ENCODE measurements at regions not wholly inside any gene's neighbourhood (a gene's known extent, or its start where the extent isn't known, plus 50 kb on each side); places are given as distances from the start of the nearest gene placed in this dataset.

DNA sequence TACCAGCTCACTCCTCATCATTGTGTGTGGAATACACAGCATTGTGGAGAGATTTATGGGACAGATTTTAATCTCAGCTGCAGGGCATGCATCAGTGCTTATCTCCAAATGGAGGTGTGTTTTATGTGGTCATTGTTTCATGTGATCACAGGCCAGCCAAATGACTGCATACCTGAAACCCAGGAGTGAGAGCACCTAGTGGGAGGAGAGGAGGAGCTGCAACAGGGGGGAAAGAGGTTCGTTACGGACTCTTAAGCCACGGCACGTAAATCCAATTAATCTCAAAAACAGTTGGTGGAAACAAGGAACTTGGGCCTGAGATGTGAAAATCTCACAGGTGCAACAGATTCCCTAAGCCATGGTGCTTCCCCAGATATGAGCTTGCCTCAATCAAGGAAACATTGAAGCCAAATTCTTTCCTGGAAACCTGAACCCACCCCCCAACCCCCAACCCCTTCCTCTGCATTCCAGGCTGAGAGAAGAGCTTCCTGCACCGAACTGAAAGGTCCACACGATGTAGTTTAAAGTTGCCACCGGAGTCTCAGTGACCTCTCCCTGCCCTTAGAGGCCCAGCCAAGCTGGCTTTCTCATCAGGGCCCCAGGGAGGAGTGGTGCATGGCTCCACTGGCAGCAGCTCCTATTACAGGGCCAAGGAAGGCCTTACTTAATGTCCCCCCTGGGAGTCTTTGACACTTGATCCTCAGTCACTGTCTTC, 167.4 kb downstream of the C1D start:
- intact Hi-C loops (cut with micrococcal nuclease): no loop called here
- DNase-seq (no peak), ATAC-seq (no peak)
- H3K36me3 ChIP-seq (ENCODE audit: control insufficient read depth, insufficient read depth, low read length): no peaks in the 10 kb centered on the region
- H3K4me1 Mint-ChIP-seq: peaks cover 13 to 15% of the 10 kb centered on the region in 2 donors
- H3K4me1 ChIP-seq (ENCODE audit: control insufficient read depth, insufficient read depth, low read length): peaks cover 4% of the 10 kb centered on the region
- peaks cover 0 to 2% of the 10 kb centered on the region in 2 donors for H3K9me3 Mint-ChIP-seq
- 55% methylated on average over 7 of the region's 7 CpGs for WGBS (ENCODE audit: insufficient coverage)
- no peaks in the 10 kb centered on the region for H3K9me3 ChIP-seq (ENCODE audit: control insufficient read depth, insufficient read depth, low read length)
- no peak overlapping the region for H3K27ac ChIP-seq (ENCODE audit: low read length)
- H3K27me3 ChIP-seq (ENCODE audit: control insufficient read depth, insufficient read depth, low read length): no peaks in the 10 kb centered on the region
- TF ChIP-seq, protein P1, sequence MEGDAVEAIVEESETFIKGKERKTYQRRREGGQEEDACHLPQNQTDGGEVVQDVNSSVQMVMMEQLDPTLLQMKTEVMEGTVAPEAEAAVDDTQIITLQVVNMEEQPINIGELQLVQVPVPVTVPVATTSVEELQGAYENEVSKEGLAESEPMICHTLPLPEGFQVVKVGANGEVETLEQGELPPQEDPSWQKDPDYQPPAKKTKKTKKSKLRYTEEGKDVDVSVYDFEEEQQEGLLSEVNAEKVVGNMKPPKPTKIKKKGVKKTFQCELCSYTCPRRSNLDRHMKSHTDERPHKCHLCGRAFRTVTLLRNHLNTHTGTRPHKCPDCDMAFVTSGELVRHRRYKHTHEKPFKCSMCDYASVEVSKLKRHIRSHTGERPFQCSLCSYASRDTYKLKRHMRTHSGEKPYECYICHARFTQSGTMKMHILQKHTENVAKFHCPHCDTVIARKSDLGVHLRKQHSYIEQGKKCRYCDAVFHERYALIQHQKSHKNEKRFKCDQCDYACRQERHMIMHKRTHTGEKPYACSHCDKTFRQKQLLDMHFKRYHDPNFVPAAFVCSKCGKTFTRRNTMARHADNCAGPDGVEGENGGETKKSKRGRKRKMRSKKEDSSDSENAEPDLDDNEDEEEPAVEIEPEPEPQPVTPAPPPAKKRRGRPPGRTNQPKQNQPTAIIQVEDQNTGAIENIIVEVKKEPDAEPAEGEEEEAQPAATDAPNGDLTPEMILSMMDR (IDR thresholded peaks at IDR 0.05): no peak
- H3K4me3 ChIP-seq (ENCODE audit: low read length): no peak overlapping the region
- no peak overlapping the region for H3K27ac Mint-ChIP-seq
- no peaks in the 10 kb centered on the region for H3K36me3 Mint-ChIP-seq
- H3K27me3 Mint-ChIP-seq (ENCODE audit: low read depth in 2 of 2): peaks cover 4 to 12% of the 10 kb centered on the region in 2 donors
- no peak overlapping the region for H3K4me3 Mint-ChIP-seq

DNA sequence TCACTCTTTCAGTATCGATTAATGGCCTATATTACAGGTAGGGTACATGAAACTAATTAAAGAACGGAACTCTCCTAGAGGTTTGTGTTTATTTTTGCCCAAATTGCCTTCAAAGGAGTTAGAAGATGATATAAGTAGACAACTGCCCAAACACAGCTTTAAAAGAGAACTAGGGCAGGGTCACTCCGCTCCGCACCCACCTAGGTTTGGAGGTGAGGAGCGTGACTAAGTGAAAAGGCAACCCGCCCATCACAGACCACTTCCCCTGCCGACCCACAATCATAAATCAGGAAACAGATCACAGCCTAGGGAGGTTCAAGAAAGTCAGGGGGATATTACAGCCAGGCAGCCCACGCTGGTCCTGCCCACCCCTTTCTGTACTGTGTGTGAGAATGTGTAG, 166.7 kb downstream of the C1D start:
- Mint-ChIP-seq H3K27me3 (ENCODE audit: low read depth in 2 of 2) (peaks cover 0 to 9% of the 10 kb centered on the region in 2 donors), H3K4me3 (no peak overlapping the region)
- 18% methylated on average over 5 of the region's 8 CpGs for WGBS (ENCODE audit: insufficient coverage)

DNA sequence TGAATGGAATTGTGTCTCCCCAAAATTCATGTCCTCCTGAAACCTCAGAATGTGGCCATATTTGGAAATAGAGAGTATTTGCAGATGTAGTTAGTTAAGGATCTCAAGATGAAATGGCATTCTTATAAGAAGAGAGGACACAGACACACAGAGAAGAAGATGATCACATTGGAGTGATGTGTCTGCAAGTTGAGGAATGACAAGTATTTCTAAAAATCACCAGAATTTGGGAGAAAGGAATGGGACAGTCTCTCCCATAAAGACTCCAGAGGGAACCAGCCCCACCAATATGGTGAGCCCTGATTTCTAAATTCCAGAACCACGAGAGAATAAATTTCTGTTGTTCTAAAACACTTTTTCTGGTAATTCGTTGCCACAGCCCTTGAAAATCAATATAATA, 166.3 kb downstream of the C1D start:
- no peak overlapping the region for H3K4me3 ChIP-seq (ENCODE audit: low read length)
- H3K4me3 Mint-ChIP-seq: no peak overlapping the region
- no peak for ATAC-seq
- peaks cover 4% of the 10 kb centered on the region for H3K4me1 ChIP-seq (ENCODE audit: control insufficient read depth, insufficient read depth, low read length)
- H3K9me3 Mint-ChIP-seq: peaks cover 0 to 2% of the 10 kb centered on the region in 2 donors
- peaks cover 0 to 9% of the 10 kb centered on the region in 2 donors for H3K27me3 Mint-ChIP-seq (ENCODE audit: low read depth in 2 of 2)
- no peak for DNase-seq
- TF ChIP-seq, protein P1 (IDR thresholded peaks at IDR 0.05): no peak
- intact Hi-C loops (cut with micrococcal nuclease): no loop called here
- H3K36me3 Mint-ChIP-seq: no peaks in the 10 kb centered on the region
- no peaks in the 10 kb centered on the region for H3K9me3 ChIP-seq (ENCODE audit: control insufficient read depth, insufficient read depth, low read length)
- WGBS (ENCODE audit: insufficient coverage): 34% methylated on average over 2 of the region's 2 CpGs
- H3K27ac Mint-ChIP-seq: no peak overlapping the region
- no peaks in the 10 kb centered on the region for H3K36me3 ChIP-seq (ENCODE audit: control insufficient read depth, insufficient read depth, low read length)
- peaks cover 13 to 15% of the 10 kb centered on the region in 2 donors for H3K4me1 Mint-ChIP-seq
- no peak overlapping the region for H3K27ac ChIP-seq (ENCODE audit: low read length)
- no peaks in the 10 kb centered on the region for H3K27me3 ChIP-seq (ENCODE audit: control insufficient read depth, insufficient read depth, low read length)

More for the DNA sequence above, 166.7 kb downstream of the C1D start:
- Mint-ChIP-seq H3K9me3 (peaks cover 0 to 2% of the 10 kb centered on the region in 2 donors), H3K36me3 (no peaks in the 10 kb centered on the region), H3K4me1 (peaks cover 13 to 15% of the 10 kb centered on the region in 2 donors), H3K27ac (no peak overlapping the region)
- Histone ChIP-seq H3K27ac (ENCODE audit: low read length) (no peak overlapping the region), H3K4me3 (ENCODE audit: low read length) (no peak overlapping the region), H3K27me3 (ENCODE audit: control insufficient read depth, insufficient read depth, low read length) (no peaks in the 10 kb centered on the region), H3K36me3 (ENCODE audit: control insufficient read depth, insufficient read depth, low read length) (no peaks in the 10 kb centered on the region), H3K9me3 (ENCODE audit: control insufficient read depth, insufficient read depth, low read length) (no peaks in the 10 kb centered on the region), H3K4me1 (ENCODE audit: control insufficient read depth, insufficient read depth, low read length) (peaks cover 4% of the 10 kb centered on the region)
- TF ChIP-seq, protein P1 (IDR thresholded peaks at IDR 0.05): no peak
- ATAC-seq (peak in 1 of 3 donors; percentile 44), DNase-seq (no peak)
- intact Hi-C loops (cut with micrococcal nuclease): no loop called here

DNA sequence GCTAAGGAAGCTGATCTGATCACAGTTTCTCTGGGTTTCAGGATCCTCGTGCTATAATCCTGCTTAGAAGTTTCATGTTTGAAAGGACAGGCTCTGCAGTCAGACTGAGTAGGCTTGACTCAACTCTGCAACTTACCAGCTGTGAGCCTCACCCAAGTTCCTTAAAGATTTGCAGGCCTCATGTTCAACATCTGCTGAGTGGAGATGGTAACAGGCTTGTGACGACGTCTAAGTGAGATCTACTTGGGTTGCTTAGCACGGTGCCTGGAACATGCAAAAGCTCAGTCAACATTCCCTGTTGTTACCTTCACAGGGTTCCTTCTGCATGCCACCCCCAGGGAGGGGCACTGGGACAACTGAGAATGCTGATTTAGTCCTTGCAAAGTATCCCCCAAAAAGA, 164.2 kb downstream of the C1D start:
- Histone ChIP-seq H3K27me3 (ENCODE audit: control insufficient read depth, insufficient read depth, low read length) (no peaks in the 10 kb centered on the region), H3K4me1 (ENCODE audit: control insufficient read depth, insufficient read depth, low read length) (peaks cover 4% of the 10 kb centered on the region), H3K4me3 (ENCODE audit: low read length) (no peak overlapping the region), H3K36me3 (ENCODE audit: control insufficient read depth, insufficient read depth, low read length) (no peaks in the 10 kb centered on the region), H3K27ac (ENCODE audit: low read length) (no peak overlapping the region), H3K9me3 (ENCODE audit: control insufficient read depth, insufficient read depth, low read length) (no peaks in the 10 kb centered on the region)
- intact Hi-C loops (cut with micrococcal nuclease): no loop called here
- ATAC-seq: no peak
- TF ChIP-seq, protein P1 (IDR thresholded peaks at IDR 0.05): no peak
- 90% methylated on average over 4 of the region's 4 CpGs for WGBS (ENCODE audit: insufficient coverage)
- Mint-ChIP-seq H3K36me3 (no peaks in the 10 kb centered on the region), H3K4me3 (no peak overlapping the region), H3K4me1 (peaks cover 13 to 15% of the 10 kb centered on the region in 2 donors), H3K27me3 (ENCODE audit: low read depth in 2 of 2) (peaks cover 2 to 9% of the 10 kb centered on the region in 2 donors), H3K9me3 (peaks cover 0 to 2% of the 10 kb centered on the region in 2 donors), H3K27ac (no peak overlapping the region)
- no peak for DNase-seq

All from natural killer cell (primary cell).